Adrenal gland (tissue), 9 donors: ENCODE measurements at regions not wholly inside any gene's neighbourhood (a gene's known extent, or its start where the extent isn't known, plus 50 kb on each side); places are given as distances from the start of the nearest gene placed in this dataset.
"Not testable (repeated sequence)": the region's sequence is repeated elsewhere in the genome, so short reads cannot be mapped to it uniquely, and the experiment has no call there.

Source experiments
- DNase-seq, 7 donors: peaks; one replicate each; pipeline ENCODE4 v3.0.0-alpha.2; 2019 to 2020
- H3K27ac ChIP-seq, 5 donors: fragments of 200-600 bp; sonication (generic) in 4 of 5; 1 replicate in 3 of 5; 2 replicates in 2 of 5; pipeline versions ENCODE4 v1.5.1 to v1.8.0; 2016 to 2020; ENCODE audit warnings: mild to moderate bottlenecking in 1 of 5
- H3K27me3 ChIP-seq: fragments of 200-600 bp; 2 replicates; pipeline ENCODE4 v1.8.0; 2021
- H3K36me3 ChIP-seq, 2 donors: fragments of 200-600 bp; replicated peaks in 1 of 2; 1 replicate in 1 of 2; 2 replicates in 1 of 2; pipeline versions ENCODE4 v1.5.1 to v1.8.0; 2018 to 2022
- H3K4me1 ChIP-seq, 2 donors: fragments of 200-600 bp; replicated peaks in 1 of 2; 1 replicate in 1 of 2; 2 replicates in 1 of 2; pipeline versions ENCODE4 v1.5.1 to v1.8.0; 2018 to 2021
- H3K4me3 ChIP-seq, 4 donors: fragments of 200-600 bp; sonication (generic) in 3 of 4; one replicate each; pipeline ENCODE4 v1.5.1; 2016 to 2018
- H3K9me3 ChIP-seq, 3 donors: fragments of 200-600 bp; sonication (generic) in 1 of 3; replicated peaks in 1 of 3; 1 replicate in 2 of 3; 2 replicates in 1 of 3; pipeline versions ENCODE4 v1.5.1 to v1.8.0; 2016 to 2021
- WGBS, 4 donors: extraction: QIAGEN DNeasy Blood & Tissue Kit in 2 of 4; methylation state at CpG; one replicate each; pipeline versions ENCODE4 v1.1.5 to v1.1.7; 2013 to 2017; 5-methylcytosine and 5-hydroxymethylcytosine counted together
- intact Hi-C, 2 donors: fragments of 100-400 bp; cut with DNase I; formaldehyde crosslinking; loops; one replicate each; pipeline versions ENCODE4 v1.14.1 to v1.15.0; 2022 to 2023
- donor health status: healthy with polysubstance abuse.
- donor health status: Bipolar disorder and iron deficiency.
- donor health status: DM: yes; HTN: yes; CAD: no.
- donor health status: DM: no; HTN: no; CAD: no.
- donor health status: DM: no; HTN: no; CAD: no.

- 29 to 61% (median 40%) methylated on average over 1 of the region's 2 CpGs; no CpG with 5 or more reads in 1 of the 4 donors for WGBS, 4 donors
- H3K9me3 ChIP-seq, H3K27me3 ChIP-seq, H3K36me3 ChIP-seq, intact Hi-C loops, DNase-seq, H3K4me1 ChIP-seq, H3K4me3 ChIP-seq, H3K27ac ChIP-seq: not testable (repeated sequence)
These were observed 420.5 kb upstream of the TPTE start for GRCh38 chr21:10100873-10101272.

DNA sequence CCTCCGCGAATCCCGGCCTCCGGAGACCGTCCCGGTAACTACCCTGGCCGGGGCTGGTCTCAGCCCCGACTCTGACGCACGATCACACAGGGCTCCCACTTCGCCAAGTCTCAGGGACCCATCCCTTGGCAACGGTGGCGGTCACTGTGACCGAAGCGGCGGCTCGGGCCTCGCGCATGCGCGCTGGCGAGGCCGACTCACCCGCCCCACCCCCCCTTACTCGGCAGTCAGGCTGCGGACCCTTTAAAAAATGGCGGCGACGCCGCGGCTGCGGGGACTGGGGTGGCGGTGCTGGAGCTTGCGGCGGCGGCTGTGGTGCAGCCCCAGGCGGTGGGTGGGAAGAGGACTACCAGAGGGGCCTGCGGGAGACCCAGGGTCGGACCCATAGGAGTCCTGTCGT is 402.0 kb upstream of the TPTE start:
- 56 to 90% (median 63%) methylated on average over 2 to 37 of the region's 40 CpGs for WGBS, 4 donors
- H3K27ac ChIP-seq, intact Hi-C loops, H3K4me3 ChIP-seq, H3K36me3 ChIP-seq, H3K27me3 ChIP-seq, H3K9me3 ChIP-seq, H3K4me1 ChIP-seq: not testable (repeated sequence)
- DNase-seq, result peak in 1 of 7 donors; percentile 25

DNA sequence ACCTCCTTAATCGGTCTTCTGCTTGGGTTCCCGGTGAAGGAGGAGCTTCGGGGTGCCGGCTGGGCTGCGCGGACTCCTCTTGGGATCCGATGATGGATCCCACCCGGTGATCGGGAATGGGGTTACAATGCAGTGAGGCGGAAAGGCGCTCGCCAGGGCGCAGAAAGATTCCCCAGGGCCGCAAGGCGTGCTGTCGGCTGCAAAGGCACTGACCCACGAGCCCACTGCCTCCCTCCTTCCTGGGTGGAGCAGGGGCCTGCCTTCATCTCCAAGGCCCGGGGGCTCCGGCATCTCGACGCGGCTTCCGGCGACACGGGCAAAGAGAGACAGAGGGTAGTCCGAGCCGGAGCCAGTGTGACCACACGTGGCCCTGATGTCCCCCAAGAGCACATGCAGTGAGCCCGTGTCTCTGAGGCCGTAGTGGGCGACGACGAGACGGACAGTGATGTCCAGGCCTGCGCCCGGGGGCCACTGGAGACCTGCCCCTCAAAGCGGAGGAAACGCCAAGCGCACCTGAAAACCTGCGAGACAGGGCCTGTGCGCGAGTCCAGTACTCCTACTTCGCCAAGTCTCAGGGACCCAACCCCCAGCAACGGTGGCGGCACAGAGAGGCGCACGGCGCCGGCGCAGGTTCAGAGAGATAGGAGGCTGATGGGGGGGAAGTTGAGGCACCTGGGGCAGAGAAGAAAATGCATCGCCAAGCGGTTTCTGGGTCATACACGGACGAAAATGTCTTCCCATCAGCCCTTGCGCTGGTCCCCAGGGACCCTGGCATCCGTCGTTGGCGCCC is 401.4 kb upstream of the TPTE start:
- H3K27me3 ChIP-seq, intact Hi-C loops, H3K4me3 ChIP-seq, H3K9me3 ChIP-seq, H3K27ac ChIP-seq, H3K36me3 ChIP-seq, H3K4me1 ChIP-seq: not testable (repeated sequence)
- peak in 1 of 7 donors; percentile 41 for DNase-seq
- 71 to 80% (median 73%) methylated on average over 22 to 54 of the region's 58 CpGs for WGBS, 4 donors

DNA sequence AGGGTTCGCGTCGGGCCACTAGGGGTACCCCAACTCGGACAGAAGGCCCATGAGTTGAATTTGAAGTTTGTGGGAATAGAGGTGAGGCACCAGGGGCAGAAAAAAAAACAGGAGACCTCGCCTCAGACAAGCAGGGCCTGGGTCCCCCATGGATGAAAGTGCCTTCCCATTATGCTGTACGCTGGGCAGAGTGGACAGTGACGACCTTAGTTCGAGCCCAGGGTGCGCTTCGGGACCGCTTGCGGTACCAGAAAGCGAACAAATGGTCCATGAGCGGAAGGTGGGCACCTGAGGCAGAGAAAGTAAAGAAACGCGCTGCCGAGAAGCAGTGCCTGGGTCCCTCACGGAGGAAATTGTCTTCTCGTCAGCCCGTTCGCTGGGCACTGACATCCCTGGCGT is 400.8 kb upstream of the TPTE start:
- H3K4me3 ChIP-seq, H3K27ac ChIP-seq, H3K27me3 ChIP-seq, H3K36me3 ChIP-seq, H3K4me1 ChIP-seq, H3K9me3 ChIP-seq, intact Hi-C loops: not testable (repeated sequence)
- WGBS, 4 donors, result 69 to 82% (median 75%) methylated on average over 11 to 15 of the region's 22 CpGs
- DNase-seq, result peak in 1 of 7 donors; percentile 15

DNA sequence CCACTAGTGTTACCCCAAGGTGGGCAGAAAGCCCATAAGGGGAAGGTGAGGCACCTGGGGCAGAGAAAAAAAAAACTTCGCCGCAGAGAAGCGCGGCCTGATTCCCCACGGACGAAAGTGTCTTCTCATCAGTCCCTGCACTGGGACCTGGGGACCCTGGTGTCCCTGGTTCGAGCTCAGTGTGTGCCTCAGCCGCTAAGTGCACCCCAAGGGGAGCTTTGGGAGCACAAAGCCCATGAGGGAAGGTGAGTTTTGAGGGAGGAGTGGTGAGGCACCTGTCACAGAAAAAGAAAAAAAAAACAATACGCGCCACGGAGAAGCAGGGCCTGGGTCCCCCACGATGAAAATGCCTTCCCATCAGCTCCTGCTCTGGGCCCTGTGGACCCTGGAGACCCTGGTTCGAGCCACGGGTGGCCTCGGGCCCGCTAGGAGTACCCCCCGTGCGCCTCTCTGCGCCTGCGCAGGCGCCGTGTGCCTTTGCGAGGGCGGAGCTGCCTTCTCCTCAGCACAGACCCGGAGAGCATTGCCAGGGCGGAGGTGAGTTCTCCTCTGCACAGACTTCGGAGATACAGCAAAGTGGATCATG is 400.3 kb upstream of the TPTE start:
- intact Hi-C loops, H3K27me3 ChIP-seq: not testable (repeated sequence)
- 69 to 72% (median 71%) methylated on average over 16 to 24 of the region's 27 CpGs for WGBS, 4 donors

GRCh38 chr21:10121816-10122455 is 399.4 kb upstream of the TPTE start:
- H3K4me3 ChIP-seq, H3K9me3 ChIP-seq, H3K4me1 ChIP-seq, H3K27me3 ChIP-seq, H3K27ac ChIP-seq, intact Hi-C loops, H3K36me3 ChIP-seq: not testable (repeated sequence)
- DNase-seq, result peak in 1 of 7 donors; percentile 15
- 59 to 74% (median 61%) methylated on average over 23 to 31 of the region's 33 CpGs for WGBS, 4 donors

More for the DNA sequence above, 400.3 kb upstream of the TPTE start:
- H3K9me3 ChIP-seq, H3K27ac ChIP-seq, H3K36me3 ChIP-seq, H3K4me3 ChIP-seq, H3K4me1 ChIP-seq: not testable (repeated sequence)
- peak in 1 of 7 donors; percentile 31 for DNase-seq

- peak in 1 of 7 donors; percentile 23 for DNase-seq
- H3K4me1 ChIP-seq, H3K36me3 ChIP-seq, intact Hi-C loops, H3K4me3 ChIP-seq, H3K9me3 ChIP-seq, H3K27ac ChIP-seq, H3K27me3 ChIP-seq: not testable (repeated sequence)
- WGBS, 4 donors, result 50 to 72% (median 58%) methylated on average over 22 to 35 of the region's 39 CpGs
These were observed 398.4 kb upstream of the TPTE start for GRCh38 chr21:10122801-10123507.

DNA sequence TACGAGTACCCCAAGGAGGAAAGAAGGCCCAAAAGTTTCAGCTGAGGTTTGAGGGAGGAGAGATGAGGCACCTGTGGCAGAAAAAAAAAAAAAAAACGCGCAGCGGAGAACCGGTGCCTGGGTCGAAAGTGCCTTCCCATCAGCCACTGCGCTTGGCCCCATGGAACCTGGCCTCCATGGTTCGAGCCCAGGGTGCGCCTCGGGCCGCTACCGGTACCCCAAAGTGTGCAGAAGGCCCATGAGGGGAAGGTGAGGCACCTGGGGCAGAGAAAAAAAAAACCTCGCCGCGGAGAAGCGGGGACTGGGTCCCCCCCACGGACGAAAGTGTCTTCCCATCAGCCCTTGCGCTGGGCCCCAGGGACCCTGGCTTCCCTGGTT is 397.9 kb upstream of the TPTE start:
- H3K27me3 ChIP-seq, H3K4me1 ChIP-seq, intact Hi-C loops, H3K9me3 ChIP-seq, DNase-seq, H3K4me3 ChIP-seq, H3K27ac ChIP-seq, H3K36me3 ChIP-seq: not testable (repeated sequence)
- 53 to 71% (median 59%) methylated on average over 19 of the region's 19 CpGs for WGBS, 4 donors

GRCh38 chr21:10125616-10126015 is 395.8 kb upstream of the TPTE start:
- H3K36me3 ChIP-seq, H3K27me3 ChIP-seq, H3K9me3 ChIP-seq, H3K4me1 ChIP-seq, H3K4me3 ChIP-seq, intact Hi-C loops, H3K27ac ChIP-seq: not testable (repeated sequence)
- peak in 1 of 7 donors; percentile 29 for DNase-seq
- 68 to 71% (median 70%) methylated on average over 16 to 17 of the region's 17 CpGs for WGBS, 4 donors

DNA sequence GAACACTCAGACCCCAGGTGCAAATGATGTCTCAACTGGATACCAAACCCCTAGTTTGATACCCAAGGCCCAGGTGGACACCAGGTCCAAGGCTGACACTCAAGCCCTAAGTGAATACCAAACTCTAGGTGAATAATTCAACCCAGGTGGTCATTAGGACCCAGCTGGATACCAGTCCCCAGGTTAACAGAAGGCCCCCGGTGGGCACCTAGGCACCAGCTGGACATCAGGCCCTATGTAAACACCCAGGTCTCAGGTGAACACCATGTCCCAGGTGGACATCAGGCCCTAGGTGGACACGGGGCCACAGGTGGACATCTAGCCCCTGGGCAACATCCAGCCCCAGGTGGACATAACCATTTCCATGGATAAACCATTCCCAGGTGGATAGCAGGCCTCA is 387.3 kb upstream of the TPTE start:
- WGBS, 4 donors, result 83 to 100% (median 90%) methylated on average over 1 of the region's 2 CpGs; no CpG with 5 or more reads in 1 of the 4 donors
- H3K27me3 ChIP-seq, H3K4me1 ChIP-seq, H3K36me3 ChIP-seq, H3K4me3 ChIP-seq, intact Hi-C loops, H3K9me3 ChIP-seq, H3K27ac ChIP-seq: not testable (repeated sequence)
- DNase-seq, result peak in 2 of 7 donors; percentile 12 to 37
